ENCODE measurements at regions not wholly inside any gene's neighbourhood (a gene's known extent, or its start where the extent isn't known, plus 50 kb on each side); places are given as distances from the start of the nearest gene placed in this dataset.

GRCh38 chr12:72148709-72149108 lies 123.5 kb upstream of the TRHDE start:
- peaks cover 48% of the 10 kb centered on the region for H3K27me3 Mint-ChIP-seq (ENCODE audit: low read depth)
- no peaks in the 10 kb centered on the region for H3K36me3 Mint-ChIP-seq
- no peak for DNase-seq (ENCODE audit: low spot score in 2 of 2, unreplicated experiment in 2 of 2)
- peaks cover 3% of the 10 kb centered on the region for H3K9me3 Mint-ChIP-seq
- H3K4me1 Mint-ChIP-seq, result no peaks in the 10 kb centered on the region
- no peak overlapping the region for H3K27ac Mint-ChIP-seq
- no peak overlapping the region for H3K4me3 Mint-ChIP-seq
- TF ChIP-seq, protein P1, sequence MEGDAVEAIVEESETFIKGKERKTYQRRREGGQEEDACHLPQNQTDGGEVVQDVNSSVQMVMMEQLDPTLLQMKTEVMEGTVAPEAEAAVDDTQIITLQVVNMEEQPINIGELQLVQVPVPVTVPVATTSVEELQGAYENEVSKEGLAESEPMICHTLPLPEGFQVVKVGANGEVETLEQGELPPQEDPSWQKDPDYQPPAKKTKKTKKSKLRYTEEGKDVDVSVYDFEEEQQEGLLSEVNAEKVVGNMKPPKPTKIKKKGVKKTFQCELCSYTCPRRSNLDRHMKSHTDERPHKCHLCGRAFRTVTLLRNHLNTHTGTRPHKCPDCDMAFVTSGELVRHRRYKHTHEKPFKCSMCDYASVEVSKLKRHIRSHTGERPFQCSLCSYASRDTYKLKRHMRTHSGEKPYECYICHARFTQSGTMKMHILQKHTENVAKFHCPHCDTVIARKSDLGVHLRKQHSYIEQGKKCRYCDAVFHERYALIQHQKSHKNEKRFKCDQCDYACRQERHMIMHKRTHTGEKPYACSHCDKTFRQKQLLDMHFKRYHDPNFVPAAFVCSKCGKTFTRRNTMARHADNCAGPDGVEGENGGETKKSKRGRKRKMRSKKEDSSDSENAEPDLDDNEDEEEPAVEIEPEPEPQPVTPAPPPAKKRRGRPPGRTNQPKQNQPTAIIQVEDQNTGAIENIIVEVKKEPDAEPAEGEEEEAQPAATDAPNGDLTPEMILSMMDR (IDR thresholded peaks at IDR 0.05; ENCODE audit: unreplicated experiment), result no peak

- DNase-seq (ENCODE audit: low spot score in 2 of 2, unreplicated experiment in 2 of 2), result no peak
- TF ChIP-seq, protein P1 (IDR thresholded peaks at IDR 0.05; ENCODE audit: unreplicated experiment), result no peak
- Mint-ChIP-seq H3K27ac (no peak overlapping the region), H3K27me3 (ENCODE audit: low read depth) (peaks cover 23% of the 10 kb centered on the region), H3K4me1 (no peaks in the 10 kb centered on the region), H3K4me3 (no peak overlapping the region), H3K9me3 (no peaks in the 10 kb centered on the region), H3K36me3 (no peaks in the 10 kb centered on the region)
Observed at GRCh38 chr12:72162875-72163274, 109.3 kb upstream of the TRHDE start.

DNA sequence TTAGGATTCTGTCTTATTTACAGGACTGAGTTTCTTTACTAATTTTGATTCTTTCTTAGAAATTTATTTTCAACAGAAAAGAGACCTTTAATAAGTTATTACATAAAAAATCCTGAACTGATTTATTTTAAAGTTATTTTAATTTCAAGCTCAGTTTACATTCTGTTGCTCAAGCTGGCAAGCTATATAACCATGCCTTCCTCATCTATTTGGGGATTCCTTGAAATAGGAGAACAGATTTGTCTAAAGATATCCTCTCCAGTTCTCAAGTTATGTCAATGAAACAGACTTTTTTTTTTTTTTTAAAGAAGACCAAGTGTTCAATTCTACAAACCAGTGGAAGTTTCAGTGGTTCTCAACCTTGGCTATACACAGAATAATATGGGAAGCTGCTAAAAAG lies 103.3 kb upstream of the TRHDE start:
- Mint-ChIP-seq H3K27ac (no peak overlapping the region), H3K36me3 (no peaks in the 10 kb centered on the region), H3K4me1 (no peaks in the 10 kb centered on the region), H3K4me3 (no peak overlapping the region), H3K27me3 (ENCODE audit: low read depth) (peaks cover 6% of the 10 kb centered on the region), H3K9me3 (no peaks in the 10 kb centered on the region)
- TF ChIP-seq, protein P1 (IDR thresholded peaks at IDR 0.05; ENCODE audit: unreplicated experiment), result no peak
- no peak for DNase-seq (ENCODE audit: low spot score in 2 of 2, unreplicated experiment in 2 of 2)

DNA sequence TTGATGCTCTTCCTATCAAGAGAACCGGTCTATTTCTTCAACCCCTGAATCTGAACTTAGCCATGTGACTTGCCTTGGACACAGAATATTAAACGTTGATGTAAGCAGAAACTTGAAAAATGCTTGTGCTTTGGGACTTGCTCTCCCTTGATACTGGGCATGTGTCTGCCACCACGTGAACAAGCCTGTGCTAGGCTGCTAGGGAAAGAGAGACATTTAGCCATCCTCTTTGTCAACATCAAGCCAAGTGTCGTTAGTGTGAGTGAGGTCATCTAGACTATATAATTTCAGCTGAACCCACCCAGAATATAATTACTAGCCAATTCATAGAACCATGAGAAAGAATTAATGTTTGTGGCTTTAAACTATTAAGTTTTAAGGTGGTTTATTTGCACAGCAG lies 98.2 kb upstream of the TRHDE start:
- no peaks in the 10 kb centered on the region for H3K4me1 Mint-ChIP-seq
- H3K9me3 Mint-ChIP-seq, result peaks cover 3% of the 10 kb centered on the region
- no peaks in the 10 kb centered on the region for H3K36me3 Mint-ChIP-seq
- TF ChIP-seq, protein P1 (IDR thresholded peaks at IDR 0.05; ENCODE audit: unreplicated experiment), result no peak
- no peaks in the 10 kb centered on the region for H3K27me3 Mint-ChIP-seq (ENCODE audit: low read depth)
- no peak overlapping the region for H3K27ac Mint-ChIP-seq
- no peak overlapping the region for H3K4me3 Mint-ChIP-seq
- no peak for DNase-seq (ENCODE audit: low spot score in 2 of 2, unreplicated experiment in 2 of 2)

DNA sequence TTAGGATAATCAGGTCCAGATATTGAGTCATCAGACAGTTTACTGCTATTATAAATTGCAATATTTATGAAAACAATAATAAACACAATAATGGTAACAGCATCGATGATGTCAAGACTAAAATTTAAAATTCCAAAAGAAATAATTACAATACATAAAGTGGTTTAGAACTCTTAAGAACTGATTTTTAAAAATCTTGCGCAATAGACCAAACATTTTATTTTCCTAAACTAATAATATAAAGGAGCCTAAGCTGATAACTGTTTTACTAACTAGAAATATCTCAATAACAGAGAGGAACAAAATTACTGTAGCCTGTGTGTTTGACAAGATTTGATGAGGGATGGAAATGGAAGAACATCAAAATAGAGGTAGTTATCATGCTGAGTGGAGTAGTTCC lies 93.9 kb upstream of the TRHDE start:
- TF ChIP-seq, protein P1 (IDR thresholded peaks at IDR 0.05; ENCODE audit: unreplicated experiment), result no peak
- DNase-seq (ENCODE audit: low spot score in 2 of 2, unreplicated experiment in 2 of 2), result no peak
- no peak overlapping the region for H3K27ac Mint-ChIP-seq
- H3K4me1 Mint-ChIP-seq, result no peaks in the 10 kb centered on the region
- peaks cover 5% of the 10 kb centered on the region for H3K27me3 Mint-ChIP-seq (ENCODE audit: low read depth)
- H3K36me3 Mint-ChIP-seq, result no peaks in the 10 kb centered on the region
- H3K9me3 Mint-ChIP-seq, result peaks cover 3% of the 10 kb centered on the region
- H3K4me3 Mint-ChIP-seq, result no peak overlapping the region

GRCh38 chr12:72178871-72179270 lies 93.3 kb upstream of the TRHDE start:
- Mint-ChIP-seq H3K27me3 (ENCODE audit: low read depth) (peaks cover 5% of the 10 kb centered on the region), H3K4me3 (no peak overlapping the region), H3K27ac (no peak overlapping the region), H3K9me3 (peaks cover 3% of the 10 kb centered on the region), H3K4me1 (no peaks in the 10 kb centered on the region), H3K36me3 (no peaks in the 10 kb centered on the region)
- DNase-seq (ENCODE audit: low spot score in 2 of 2, unreplicated experiment in 2 of 2), result no peak
- TF ChIP-seq, protein P1 (IDR thresholded peaks at IDR 0.05; ENCODE audit: unreplicated experiment), result no peak

All from mesothelial cell of epicardium (in vitro differentiated cells).